Osteocyte (in vitro differentiated cells): ENCODE measurements at regions not wholly inside any gene's neighbourhood (a gene's known extent, or its start where the extent isn't known, plus 50 kb on each side); places are given as distances from the start of the nearest gene placed in this dataset.
"Not testable (repeated sequence)": the region's sequence is repeated elsewhere in the genome, so short reads cannot be mapped to it uniquely, and the experiment has no call there.

ENCODE experiments used
- DNase-seq: peaks from one replicate; pipeline ENCODE4 v3.0.0; 2021; ENCODE audit warnings: mixed read lengths; ENCODE audit not compliant: unreplicated experiment; ENCODE audit errors: extremely low spot score
- H3K27ac Mint-ChIP-seq: one replicate; pipeline ENCODE4 v1.8.0; 2021; ENCODE audit warnings: mild to moderate bottlenecking, mixed read lengths; ENCODE audit not compliant: unreplicated experiment
- H3K27me3 Mint-ChIP-seq: one replicate; pipeline ENCODE4 v1.8.0; 2021; ENCODE audit warnings: mixed read lengths; ENCODE audit not compliant: unreplicated experiment
- H3K36me3 Mint-ChIP-seq: one replicate; pipeline ENCODE4 v1.8.0; 2021; ENCODE audit warnings: mixed read lengths; ENCODE audit not compliant: unreplicated experiment
- H3K4me1 Mint-ChIP-seq: one replicate; pipeline ENCODE4 v1.8.0; 2021; ENCODE audit warnings: mixed read lengths; ENCODE audit not compliant: unreplicated experiment
- H3K4me3 Mint-ChIP-seq: one replicate; pipeline ENCODE4 v1.8.0; 2021; ENCODE audit warnings: mild to moderate bottlenecking, moderate library complexity, mixed read lengths; ENCODE audit not compliant: unreplicated experiment
- H3K9me3 Mint-ChIP-seq: one replicate; pipeline ENCODE4 v1.8.0; 2021; ENCODE audit warnings: mixed read lengths; ENCODE audit not compliant: unreplicated experiment
- CTCF ChIP-seq: fragments of 200-600 bp; sonication (generic); IDR thresholded peaks from 2 replicates; pipeline ENCODE4 v1.5.0; 2021; ENCODE audit warnings: antibody characterized with exemption, mild to moderate bottlenecking, moderate library complexity

GRCh38 chr11:91527380-91528030 lies 697.1 kb upstream of the FAT3 start:
- no peaks in the 10 kb centered on the region for H3K4me1 Mint-ChIP-seq
- H3K9me3 Mint-ChIP-seq, result peaks cover 8% of the 10 kb centered on the region
- no peak for DNase-seq
- TF ChIP-seq CTCF, result no peak
- no peak overlapping the region for H3K27ac Mint-ChIP-seq
- H3K27me3 Mint-ChIP-seq, result peaks cover 6% of the 10 kb centered on the region
- no peaks in the 10 kb centered on the region for H3K36me3 Mint-ChIP-seq
- no peak overlapping the region for H3K4me3 Mint-ChIP-seq

- no peaks in the 10 kb centered on the region for H3K36me3 Mint-ChIP-seq
- no peaks in the 10 kb centered on the region for H3K9me3 Mint-ChIP-seq
- no peaks in the 10 kb centered on the region for H3K4me1 Mint-ChIP-seq
- peaks cover 13% of the 10 kb centered on the region for H3K27me3 Mint-ChIP-seq
- peak; percentile 60 for TF ChIP-seq CTCF
- no peak overlapping the region for H3K4me3 Mint-ChIP-seq
- H3K27ac Mint-ChIP-seq, result no peak overlapping the region
- no peak for DNase-seq
These were observed 710.9 kb upstream of the FAT3 start for GRCh38 chr11:91513734-91514133.

GRCh38 chr11:91497847-91498246 lies 726.8 kb upstream of the FAT3 start:
- no peak overlapping the region for H3K4me3 Mint-ChIP-seq
- TF ChIP-seq CTCF, result no peak
- peaks cover 18% of the 10 kb centered on the region for H3K27me3 Mint-ChIP-seq
- no peaks in the 10 kb centered on the region for H3K36me3 Mint-ChIP-seq
- no peak for DNase-seq
- no peak overlapping the region for H3K27ac Mint-ChIP-seq
- H3K9me3 Mint-ChIP-seq, result no peaks in the 10 kb centered on the region
- no peaks in the 10 kb centered on the region for H3K4me1 Mint-ChIP-seq

- Mint-ChIP-seq H3K4me3 (no peak overlapping the region), H3K36me3 (no peaks in the 10 kb centered on the region), H3K4me1 (no peaks in the 10 kb centered on the region), H3K27ac (no peak overlapping the region), H3K27me3 (peaks cover 17% of the 10 kb centered on the region), H3K9me3 (no peaks in the 10 kb centered on the region)
- TF ChIP-seq CTCF, result no peak
- DNase-seq, result no peak
These were observed 728.8 kb upstream of the FAT3 start for GRCh38 chr11:91495837-91496236.

GRCh38 chr11:91489989-91490388 lies 734.6 kb upstream of the FAT3 start:
- H3K27me3 Mint-ChIP-seq, result peaks cover 12% of the 10 kb centered on the region
- no peak overlapping the region for H3K4me3 Mint-ChIP-seq
- TF ChIP-seq CTCF, result no peak
- H3K36me3 Mint-ChIP-seq, result no peaks in the 10 kb centered on the region
- no peak overlapping the region for H3K27ac Mint-ChIP-seq
- DNase-seq, result no peak
- H3K4me1 Mint-ChIP-seq, result no peaks in the 10 kb centered on the region
- peaks cover 20% of the 10 kb centered on the region for H3K9me3 Mint-ChIP-seq

GRCh38 chr11:91483956-91484355 lies 740.7 kb upstream of the FAT3 start:
- H3K36me3 Mint-ChIP-seq, H3K27ac Mint-ChIP-seq, H3K4me1 Mint-ChIP-seq, DNase-seq, H3K4me3 Mint-ChIP-seq, H3K27me3 Mint-ChIP-seq: not testable (repeated sequence)
- peaks cover 27% of the 10 kb centered on the region for H3K9me3 Mint-ChIP-seq

- peaks cover 37% of the 10 kb centered on the region for H3K9me3 Mint-ChIP-seq
- H3K4me3 Mint-ChIP-seq, H3K27ac Mint-ChIP-seq, H3K27me3 Mint-ChIP-seq, H3K36me3 Mint-ChIP-seq, H3K4me1 Mint-ChIP-seq, DNase-seq: not testable (repeated sequence)
These were observed 742.7 kb upstream of the FAT3 start for GRCh38 chr11:91481875-91482274.
